GM23338 (cell line): ENCODE measurements at regions not wholly inside any gene's neighbourhood (a gene's known extent, or its start where the extent isn't known, plus 50 kb on each side); places are given as distances from the start of the nearest gene placed in this dataset.

ENCODE experiments used
- ATAC-seq: fragments of 200-7000 bp; cut with Tn5 transposase; 3 replicates; pipeline ENCODE4 v1.9.1; 2020
- DNase-seq: peaks from one replicate; pipeline ENCODE4 v3.0.0-alpha.2; 2015; ENCODE audit warnings: low spot score
- H2AFZ ChIP-seq: fragments of 200-600 bp; sonication (generic); 2 replicates; pipeline ENCODE4 v1.8.0; 2016; ENCODE audit warnings: antibody characterized with exemption, mild to moderate bottlenecking, moderate library complexity
- H3F3A ChIP-seq: fragments of 200-600 bp; sonication (generic); replicated peaks from 2 replicates; pipeline ENCODE4 v1.8.0; 2017; ENCODE audit warnings: antibody characterized with exemption, mixed run types, low read depth
- H3K27ac ChIP-seq: fragments of 200-600 bp; sonication (generic); 2 replicates; pipeline ENCODE4 v1.6.1; 2016; ENCODE audit warnings: low read depth
- H3K27me3 ChIP-seq: fragments of 200-600 bp; sonication (generic); 2 replicates; pipeline ENCODE4 v1.8.0; 2016; ENCODE audit warnings: mild to moderate bottlenecking, mixed run types, moderate library complexity; ENCODE audit not compliant: insufficient read depth
- H3K36me3 ChIP-seq: fragments of 200-600 bp; sonication (generic); 2 replicates; pipeline ENCODE4 v1.8.0; 2016; ENCODE audit warnings: mild to moderate bottlenecking; ENCODE audit not compliant: insufficient read depth
- H3K4me1 ChIP-seq: fragments of 200-600 bp; sonication (generic); 2 replicates; pipeline ENCODE4 v1.8.0; 2016; ENCODE audit warnings: mild to moderate bottlenecking, moderate library complexity; ENCODE audit not compliant: insufficient read depth
- H3K4me2 ChIP-seq: fragments of 200-600 bp; sonication (generic); 2 replicates; pipeline ENCODE4 v1.7.1; 2017; ENCODE audit warnings: mixed run types
- H3K4me3 ChIP-seq: fragments of 200-600 bp; sonication (generic); 2 replicates; pipeline ENCODE4 v1.6.1; 2016; ENCODE audit warnings: mixed run types
- H3K79me2 ChIP-seq: fragments of 200-600 bp; sonication (generic); replicated peaks from 2 replicates; pipeline ENCODE4 v1.8.0; 2017; ENCODE audit warnings: mild to moderate bottlenecking; ENCODE audit not compliant: insufficient read depth
- H3K9me2 ChIP-seq: fragments of 200-600 bp; sonication (generic); 2 replicates; pipeline ENCODE4 v1.8.0; 2017; ENCODE audit not compliant: insufficient read depth
- H4K20me1 ChIP-seq: fragments of 200-600 bp; sonication (generic); replicated peaks from 2 replicates; pipeline ENCODE4 v1.8.0; 2017; ENCODE audit warnings: mild to moderate bottlenecking; ENCODE audit not compliant: insufficient read depth
- H3K27ac Mint-ChIP-seq: 2 replicates; pipeline ENCODE4 v1.8.0; 2020; ENCODE audit warnings: inconsistent platforms, mild to moderate bottlenecking, moderate library complexity, mixed read lengths
- H3K27me3 Mint-ChIP-seq: 3 replicates; pipeline ENCODE4 v1.8.0; 2022; ENCODE audit warnings: low read depth, mild to moderate bottlenecking, moderate library complexity, mixed read lengths, inconsistent platforms; ENCODE audit not compliant: insufficient read depth, poor library complexity
- H3K36me3 Mint-ChIP-seq: 3 replicates; pipeline ENCODE4 v1.8.0; 2021; ENCODE audit warnings: low read depth, mild to moderate bottlenecking, inconsistent platforms, moderate library complexity, mixed read lengths
- H3K4me1 Mint-ChIP-seq: 3 replicates; pipeline ENCODE4 v1.8.0; 2020; ENCODE audit warnings: mild to moderate bottlenecking, inconsistent platforms, mixed read lengths
- H3K4me3 Mint-ChIP-seq: 3 replicates; pipeline ENCODE4 v1.8.0; 2021; ENCODE audit warnings: moderate library complexity, mild to moderate bottlenecking, inconsistent platforms, mixed read lengths
- H3K9me3 Mint-ChIP-seq: 3 replicates; pipeline ENCODE4 v1.8.0; 2020; ENCODE audit warnings: moderate library complexity, mild to moderate bottlenecking, inconsistent platforms, mixed read lengths
- CREB1 ChIP-seq: fragments of 250-450 bp; sonication (Bioruptor Pico); IDR thresholded peaks from 2 replicates; pipeline ENCODE4 v1.5.0; 2020; ENCODE audit warnings: low read depth, mild to moderate bottlenecking, moderate library complexity
- EZH2phosphoT487 ChIP-seq: fragments of 200-600 bp; sonication (generic); IDR thresholded peaks from one replicate; pipeline ENCODE4 v1.8.1; 2018; ENCODE audit warnings: antibody characterized with exemption; ENCODE audit not compliant: unreplicated experiment
- JUNB ChIP-seq: IDR thresholded peaks from one replicate; pipeline ENCODE4 v1.6.1; 2016; ENCODE audit warnings: antibody characterized with exemption; ENCODE audit not compliant: unreplicated experiment
- POLR2AphosphoS5 ChIP-seq: IDR thresholded peaks from 2 replicates; pipeline ENCODE4 v1.6.1; 2016; ENCODE audit warnings: antibody characterized with exemption, low read depth
- STAT1 ChIP-seq: IDR thresholded peaks from one replicate; pipeline ENCODE4 v1.6.1; 2016; ENCODE audit warnings: antibody characterized with exemption; ENCODE audit not compliant: unreplicated experiment
- ZNF331 ChIP-seq: fragments of 250-450 bp; sonication (Bioruptor Pico); IDR thresholded peaks from 2 replicates; pipeline ENCODE4 v1.5.0; 2020; ENCODE audit warnings: low read depth, mild to moderate bottlenecking, moderate library complexity
- TF ChIP-seq, protein P1 (sequence below): IDR thresholded peaks from one replicate; pipeline ENCODE4 v1.6.1; 2018; ENCODE audit warnings: antibody characterized with exemption; ENCODE audit not compliant: unreplicated experiment
- TF ChIP-seq, protein P2 (sequence below): IDR thresholded peaks from 2 replicates; pipeline ENCODE4 v1.6.1; 2016; ENCODE audit warnings: antibody characterized with exemption
- TF ChIP-seq, protein P3 (sequence below): fragments of 250-450 bp; sonication (Bioruptor Pico); IDR thresholded peaks from 2 replicates; pipeline ENCODE4 v1.5.0; 2020; ENCODE audit warnings: mild to moderate bottlenecking, moderate library complexity
- TF ChIP-seq, protein P4 (sequence below), 2 experiments: fragments of 200-600 bp in 1 of 2; sonication (generic) in 1 of 2; conservative IDR thresholded peaks; 2 replicates each; pipeline versions ENCODE4 v1.5.1 to v1.6.1; 2016 to 2017; ENCODE audit warnings: antibody characterized with exemption in 2 of 2, low read depth in 2 of 2, mild to moderate bottlenecking in 2 of 2, moderate library complexity in 1 of 2

DNA sequence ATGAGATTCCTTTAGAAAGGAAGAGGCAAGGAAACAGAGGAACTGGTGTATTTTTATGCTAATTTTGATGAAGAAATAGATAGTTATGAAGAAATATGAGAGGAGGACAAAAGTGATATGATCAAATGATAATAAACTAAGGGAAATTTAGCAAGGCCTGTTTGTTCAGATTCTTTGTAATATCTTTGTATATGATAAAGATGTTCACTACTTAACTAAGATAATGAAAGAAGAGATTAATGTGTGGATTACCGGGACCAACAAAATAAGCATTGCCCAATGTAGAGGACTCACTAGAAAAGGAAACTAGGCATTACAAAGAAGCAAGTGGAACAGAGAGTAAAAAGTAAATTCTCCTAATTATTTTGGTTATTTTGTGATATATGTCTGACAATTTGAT is 99.0 kb upstream of the FIGN start:
- no peaks in the 10 kb centered on the region for H3K9me3 Mint-ChIP-seq
- no peak overlapping the region for H3K4me3 Mint-ChIP-seq
- DNase-seq, result no peak
- Histone ChIP-seq H3K9me2 (no peaks in the 10 kb centered on the region), H3K36me3 (no peaks in the 10 kb centered on the region), H4K20me1 (no peaks in the 10 kb centered on the region), H3K79me2 (no peaks in the 10 kb centered on the region), H3K4me3 (no peak overlapping the region), H3K27me3 (no peaks in the 10 kb centered on the region), H3K4me2 (no peak overlapping the region), H3F3A (no peaks in the 10 kb centered on the region), H3K27ac (no peak overlapping the region), H2AFZ (no peak overlapping the region), H3K4me1 (peaks cover 10% of the 10 kb centered on the region; the same call in 1 of the 2 replicates)
- no peaks in the 10 kb centered on the region for H3K36me3 Mint-ChIP-seq
- H3K27me3 Mint-ChIP-seq, result no peaks in the 10 kb centered on the region
- H3K4me1 Mint-ChIP-seq, result no peaks in the 10 kb centered on the region; the same call in 2 of the 3 replicates
- no peak for ATAC-seq
- TF ChIP-seq, protein P1, sequence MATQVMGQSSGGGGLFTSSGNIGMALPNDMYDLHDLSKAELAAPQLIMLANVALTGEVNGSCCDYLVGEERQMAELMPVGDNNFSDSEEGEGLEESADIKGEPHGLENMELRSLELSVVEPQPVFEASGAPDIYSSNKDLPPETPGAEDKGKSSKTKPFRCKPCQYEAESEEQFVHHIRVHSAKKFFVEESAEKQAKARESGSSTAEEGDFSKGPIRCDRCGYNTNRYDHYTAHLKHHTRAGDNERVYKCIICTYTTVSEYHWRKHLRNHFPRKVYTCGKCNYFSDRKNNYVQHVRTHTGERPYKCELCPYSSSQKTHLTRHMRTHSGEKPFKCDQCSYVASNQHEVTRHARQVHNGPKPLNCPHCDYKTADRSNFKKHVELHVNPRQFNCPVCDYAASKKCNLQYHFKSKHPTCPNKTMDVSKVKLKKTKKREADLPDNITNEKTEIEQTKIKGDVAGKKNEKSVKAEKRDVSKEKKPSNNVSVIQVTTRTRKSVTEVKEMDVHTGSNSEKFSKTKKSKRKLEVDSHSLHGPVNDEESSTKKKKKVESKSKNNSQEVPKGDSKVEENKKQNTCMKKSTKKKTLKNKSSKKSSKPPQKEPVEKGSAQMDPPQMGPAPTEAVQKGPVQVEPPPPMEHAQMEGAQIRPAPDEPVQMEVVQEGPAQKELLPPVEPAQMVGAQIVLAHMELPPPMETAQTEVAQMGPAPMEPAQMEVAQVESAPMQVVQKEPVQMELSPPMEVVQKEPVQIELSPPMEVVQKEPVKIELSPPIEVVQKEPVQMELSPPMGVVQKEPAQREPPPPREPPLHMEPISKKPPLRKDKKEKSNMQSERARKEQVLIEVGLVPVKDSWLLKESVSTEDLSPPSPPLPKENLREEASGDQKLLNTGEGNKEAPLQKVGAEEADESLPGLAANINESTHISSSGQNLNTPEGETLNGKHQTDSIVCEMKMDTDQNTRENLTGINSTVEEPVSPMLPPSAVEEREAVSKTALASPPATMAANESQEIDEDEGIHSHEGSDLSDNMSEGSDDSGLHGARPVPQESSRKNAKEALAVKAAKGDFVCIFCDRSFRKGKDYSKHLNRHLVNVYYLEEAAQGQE, result no peak
- no peak for TF ChIP-seq POLR2AphosphoS5
- TF ChIP-seq, protein P2, sequence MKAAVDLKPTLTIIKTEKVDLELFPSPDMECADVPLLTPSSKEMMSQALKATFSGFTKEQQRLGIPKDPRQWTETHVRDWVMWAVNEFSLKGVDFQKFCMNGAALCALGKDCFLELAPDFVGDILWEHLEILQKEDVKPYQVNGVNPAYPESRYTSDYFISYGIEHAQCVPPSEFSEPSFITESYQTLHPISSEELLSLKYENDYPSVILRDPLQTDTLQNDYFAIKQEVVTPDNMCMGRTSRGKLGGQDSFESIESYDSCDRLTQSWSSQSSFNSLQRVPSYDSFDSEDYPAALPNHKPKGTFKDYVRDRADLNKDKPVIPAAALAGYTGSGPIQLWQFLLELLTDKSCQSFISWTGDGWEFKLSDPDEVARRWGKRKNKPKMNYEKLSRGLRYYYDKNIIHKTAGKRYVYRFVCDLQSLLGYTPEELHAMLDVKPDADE, result no peak
- H3K27ac Mint-ChIP-seq, result no peak overlapping the region

DNA sequence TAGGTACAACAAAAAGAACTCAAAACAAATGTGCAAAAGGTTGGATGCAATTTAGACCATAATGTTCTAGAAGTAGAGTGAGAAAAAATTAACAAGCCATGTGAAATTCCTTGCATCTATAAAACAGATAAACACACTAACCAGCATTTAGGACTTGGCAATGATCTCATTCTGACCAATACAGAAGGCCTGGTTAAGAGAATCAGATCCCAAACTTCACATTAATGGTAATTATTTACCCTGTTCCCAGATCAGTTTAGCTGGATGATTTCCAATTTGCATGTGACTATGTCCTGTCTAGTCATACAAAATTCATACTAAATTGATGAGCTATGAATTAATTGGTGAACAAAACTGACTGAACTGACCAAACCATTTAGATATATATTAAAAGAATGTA is 98.4 kb upstream of the FIGN start:
- Mint-ChIP-seq H3K27ac (no peak overlapping the region), H3K4me1 (no peaks in the 10 kb centered on the region; the same call in 2 of the 3 replicates), H3K4me3 (no peak overlapping the region), H3K27me3 (no peaks in the 10 kb centered on the region), H3K9me3 (no peaks in the 10 kb centered on the region), H3K36me3 (0 out of 3 replicates have a peak, but pooled peaks cover 3% of the 10 kb centered on the region)
- DNase-seq (no peak), ATAC-seq (no peak)
- Histone ChIP-seq H3F3A (no peaks in the 10 kb centered on the region), H4K20me1 (no peaks in the 10 kb centered on the region), H3K9me2 (no peaks in the 10 kb centered on the region), H3K27ac (no peak overlapping the region), H3K79me2 (no peaks in the 10 kb centered on the region), H3K36me3 (no peaks in the 10 kb centered on the region), H3K4me1 (peaks cover 10% of the 10 kb centered on the region; the same call in 1 of the 2 replicates), H3K4me2 (no peak overlapping the region), H3K4me3 (no peak overlapping the region), H2AFZ (no peak overlapping the region), H3K27me3 (no peaks in the 10 kb centered on the region)
- no peak for TF ChIP-seq EZH2phosphoT487
- TF ChIP-seq, protein P3, sequence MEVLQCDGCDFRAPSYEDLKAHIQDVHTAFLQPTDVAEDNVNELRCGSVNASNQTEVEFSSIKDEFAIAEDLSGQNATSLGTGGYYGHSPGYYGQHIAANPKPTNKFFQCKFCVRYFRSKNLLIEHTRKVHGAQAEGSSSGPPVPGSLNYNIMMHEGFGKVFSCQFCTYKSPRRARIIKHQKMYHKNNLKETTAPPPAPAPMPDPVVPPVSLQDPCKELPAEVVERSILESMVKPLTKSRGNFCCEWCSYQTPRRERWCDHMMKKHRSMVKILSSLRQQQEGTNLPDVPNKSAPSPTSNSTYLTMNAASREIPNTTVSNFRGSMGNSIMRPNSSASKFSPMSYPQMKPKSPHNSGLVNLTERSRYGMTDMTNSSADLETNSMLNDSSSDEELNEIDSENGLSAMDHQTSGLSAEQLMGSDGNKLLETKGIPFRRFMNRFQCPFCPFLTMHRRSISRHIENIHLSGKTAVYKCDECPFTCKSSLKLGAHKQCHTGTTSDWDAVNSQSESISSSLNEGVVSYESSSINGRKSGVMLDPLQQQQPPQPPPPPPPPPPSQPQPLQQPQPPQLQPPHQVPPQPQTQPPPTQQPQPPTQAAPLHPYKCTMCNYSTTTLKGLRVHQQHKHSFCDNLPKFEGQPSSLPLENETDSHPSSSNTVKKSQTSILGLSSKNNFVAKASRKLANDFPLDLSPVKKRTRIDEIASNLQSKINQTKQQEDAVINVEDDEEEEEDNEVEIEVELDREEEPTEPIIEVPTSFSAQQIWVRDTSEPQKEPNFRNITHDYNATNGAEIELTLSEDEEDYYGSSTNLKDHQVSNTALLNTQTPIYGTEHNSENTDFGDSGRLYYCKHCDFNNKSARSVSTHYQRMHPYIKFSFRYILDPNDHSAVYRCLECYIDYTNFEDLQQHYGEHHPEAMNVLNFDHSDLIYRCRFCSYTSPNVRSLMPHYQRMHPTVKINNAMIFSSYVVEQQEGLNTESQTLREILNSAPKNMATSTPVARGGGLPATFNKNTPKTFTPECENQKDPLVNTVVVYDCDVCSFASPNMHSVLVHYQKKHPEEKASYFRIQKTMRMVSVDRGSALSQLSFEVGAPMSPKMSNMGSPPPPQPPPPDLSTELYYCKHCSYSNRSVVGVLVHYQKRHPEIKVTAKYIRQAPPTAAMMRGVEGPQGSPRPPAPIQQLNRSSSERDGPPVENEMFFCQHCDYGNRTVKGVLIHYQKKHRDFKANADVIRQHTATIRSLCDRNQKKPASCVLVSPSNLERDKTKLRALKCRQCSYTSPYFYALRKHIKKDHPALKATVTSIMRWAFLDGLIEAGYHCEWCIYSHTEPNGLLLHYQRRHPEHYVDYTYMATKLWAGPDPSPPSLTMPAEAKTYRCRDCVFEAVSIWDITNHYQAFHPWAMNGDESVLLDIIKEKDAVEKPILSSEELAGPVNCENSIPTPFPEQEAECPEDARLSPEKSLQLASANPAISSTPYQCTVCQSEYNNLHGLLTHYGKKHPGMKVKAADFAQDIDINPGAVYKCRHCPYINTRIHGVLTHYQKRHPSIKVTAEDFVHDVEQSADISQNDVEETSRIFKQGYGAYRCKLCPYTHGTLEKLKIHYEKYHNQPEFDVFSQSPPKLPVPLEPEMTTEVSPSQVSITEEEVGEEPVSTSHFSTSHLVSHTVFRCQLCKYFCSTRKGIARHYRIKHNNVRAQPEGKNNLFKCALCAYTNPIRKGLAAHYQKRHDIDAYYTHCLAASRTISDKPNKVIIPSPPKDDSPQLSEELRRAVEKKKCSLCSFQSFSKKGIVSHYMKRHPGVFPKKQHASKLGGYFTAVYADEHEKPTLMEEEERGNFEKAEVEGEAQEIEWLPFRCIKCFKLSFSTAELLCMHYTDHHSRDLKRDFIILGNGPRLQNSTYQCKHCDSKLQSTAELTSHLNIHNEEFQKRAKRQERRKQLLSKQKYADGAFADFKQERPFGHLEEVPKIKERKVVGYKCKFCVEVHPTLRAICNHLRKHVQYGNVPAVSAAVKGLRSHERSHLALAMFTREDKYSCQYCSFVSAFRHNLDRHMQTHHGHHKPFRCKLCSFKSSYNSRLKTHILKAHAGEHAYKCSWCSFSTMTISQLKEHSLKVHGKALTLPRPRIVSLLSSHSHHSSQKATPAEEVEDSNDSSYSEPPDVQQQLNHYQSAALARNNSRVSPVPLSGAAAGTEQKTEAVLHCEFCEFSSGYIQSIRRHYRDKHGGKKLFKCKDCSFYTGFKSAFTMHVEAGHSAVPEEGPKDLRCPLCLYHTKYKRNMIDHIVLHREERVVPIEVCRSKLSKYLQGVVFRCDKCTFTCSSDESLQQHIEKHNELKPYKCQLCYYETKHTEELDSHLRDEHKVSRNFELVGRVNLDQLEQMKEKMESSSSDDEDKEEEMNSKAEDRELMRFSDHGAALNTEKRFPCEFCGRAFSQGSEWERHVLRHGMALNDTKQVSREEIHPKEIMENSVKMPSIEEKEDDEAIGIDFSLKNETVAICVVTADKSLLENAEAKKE (CRISPR knock-in tag), result no peak
- no peak for TF ChIP-seq POLR2AphosphoS5
- TF ChIP-seq, protein P4, sequence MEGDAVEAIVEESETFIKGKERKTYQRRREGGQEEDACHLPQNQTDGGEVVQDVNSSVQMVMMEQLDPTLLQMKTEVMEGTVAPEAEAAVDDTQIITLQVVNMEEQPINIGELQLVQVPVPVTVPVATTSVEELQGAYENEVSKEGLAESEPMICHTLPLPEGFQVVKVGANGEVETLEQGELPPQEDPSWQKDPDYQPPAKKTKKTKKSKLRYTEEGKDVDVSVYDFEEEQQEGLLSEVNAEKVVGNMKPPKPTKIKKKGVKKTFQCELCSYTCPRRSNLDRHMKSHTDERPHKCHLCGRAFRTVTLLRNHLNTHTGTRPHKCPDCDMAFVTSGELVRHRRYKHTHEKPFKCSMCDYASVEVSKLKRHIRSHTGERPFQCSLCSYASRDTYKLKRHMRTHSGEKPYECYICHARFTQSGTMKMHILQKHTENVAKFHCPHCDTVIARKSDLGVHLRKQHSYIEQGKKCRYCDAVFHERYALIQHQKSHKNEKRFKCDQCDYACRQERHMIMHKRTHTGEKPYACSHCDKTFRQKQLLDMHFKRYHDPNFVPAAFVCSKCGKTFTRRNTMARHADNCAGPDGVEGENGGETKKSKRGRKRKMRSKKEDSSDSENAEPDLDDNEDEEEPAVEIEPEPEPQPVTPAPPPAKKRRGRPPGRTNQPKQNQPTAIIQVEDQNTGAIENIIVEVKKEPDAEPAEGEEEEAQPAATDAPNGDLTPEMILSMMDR (conservative IDR thresholded peaks at IDR 0.05; ENCODE audit: low read depth in 2 of 2), result no peak
- TF ChIP-seq STAT1, result no peak
- TF ChIP-seq JUNB, result no peak
- TF ChIP-seq CREB1 (CRISPR knock-in tag), result no peak
- no peak for TF ChIP-seq ZNF331 (CRISPR knock-in tag)
